ENCODE measurements at regions not wholly inside any gene's neighbourhood (a gene's known extent, or its start where the extent isn't known, plus 50 kb on each side); places are given as distances from the start of the nearest gene placed in this dataset.

DNA sequence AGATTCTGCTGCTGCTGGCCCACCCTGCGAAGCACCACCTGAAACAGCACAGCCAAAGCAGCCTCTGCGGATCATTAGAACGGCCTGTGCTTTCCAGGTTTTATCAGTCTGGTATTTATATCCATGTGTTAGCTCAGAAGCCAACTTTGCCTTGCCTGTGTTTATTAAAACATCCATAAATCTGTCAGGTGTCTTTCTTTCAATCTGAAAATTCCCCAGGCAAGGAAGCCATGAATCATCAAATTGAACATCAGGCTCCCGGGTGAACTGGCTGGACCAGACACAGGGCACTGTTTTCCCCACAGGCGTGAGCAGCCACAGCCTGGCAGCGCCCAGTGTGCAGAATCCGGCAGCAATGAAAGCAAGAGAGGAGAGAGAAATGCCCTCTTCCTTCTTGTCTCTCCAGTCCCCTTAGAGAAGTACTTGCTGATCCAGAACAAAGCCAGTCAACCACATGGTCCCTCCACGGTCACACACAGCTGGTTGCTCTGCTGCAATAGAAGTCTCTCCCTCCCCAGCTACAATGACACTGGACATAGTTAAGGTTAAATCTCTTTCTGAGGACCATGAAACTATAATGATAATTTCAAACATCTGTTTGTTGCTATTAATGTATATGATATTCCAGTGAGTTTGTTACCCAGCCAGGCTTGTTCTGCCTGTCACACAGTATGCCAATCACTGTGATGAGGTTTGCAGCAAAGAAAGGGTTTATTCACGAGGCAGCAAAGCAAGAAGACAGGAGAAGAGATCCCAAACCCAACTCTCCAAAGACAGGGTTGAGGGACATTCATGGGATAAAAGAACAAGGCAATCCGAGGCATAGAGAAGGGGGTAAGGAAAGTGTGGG, 212.1 kb upstream of the FMN2 start:
- TF ChIP-seq, protein P1, sequence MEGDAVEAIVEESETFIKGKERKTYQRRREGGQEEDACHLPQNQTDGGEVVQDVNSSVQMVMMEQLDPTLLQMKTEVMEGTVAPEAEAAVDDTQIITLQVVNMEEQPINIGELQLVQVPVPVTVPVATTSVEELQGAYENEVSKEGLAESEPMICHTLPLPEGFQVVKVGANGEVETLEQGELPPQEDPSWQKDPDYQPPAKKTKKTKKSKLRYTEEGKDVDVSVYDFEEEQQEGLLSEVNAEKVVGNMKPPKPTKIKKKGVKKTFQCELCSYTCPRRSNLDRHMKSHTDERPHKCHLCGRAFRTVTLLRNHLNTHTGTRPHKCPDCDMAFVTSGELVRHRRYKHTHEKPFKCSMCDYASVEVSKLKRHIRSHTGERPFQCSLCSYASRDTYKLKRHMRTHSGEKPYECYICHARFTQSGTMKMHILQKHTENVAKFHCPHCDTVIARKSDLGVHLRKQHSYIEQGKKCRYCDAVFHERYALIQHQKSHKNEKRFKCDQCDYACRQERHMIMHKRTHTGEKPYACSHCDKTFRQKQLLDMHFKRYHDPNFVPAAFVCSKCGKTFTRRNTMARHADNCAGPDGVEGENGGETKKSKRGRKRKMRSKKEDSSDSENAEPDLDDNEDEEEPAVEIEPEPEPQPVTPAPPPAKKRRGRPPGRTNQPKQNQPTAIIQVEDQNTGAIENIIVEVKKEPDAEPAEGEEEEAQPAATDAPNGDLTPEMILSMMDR (IDR thresholded peaks at IDR 0.05) = no peak
- TF ChIP-seq POLR2A (IDR thresholded peaks at IDR 0.05) = no peak
